ENCODE measurements at regions not wholly inside any gene's neighbourhood (a gene's known extent, or its start where the extent isn't known, plus 50 kb on each side); places are given as distances from the start of the nearest gene placed in this dataset.
A peak's percentile ranks its signal among the peaks of the same experiment; 100 is the strongest.

GRCh38 chr5:130710596-130710995, 454.5 kb downstream of the HINT1 start:
- Histone ChIP-seq H3K4me3 (no peak overlapping the region), H2AFZ (no peak overlapping the region), H3K27ac (ENCODE audit: low read depth) (no peak overlapping the region), H3K4me1 (ENCODE audit: insufficient read depth) (peaks cover 22% of the 10 kb centered on the region), H3K9me2 (ENCODE audit: insufficient read depth) (no peaks in the 10 kb centered on the region), H3K36me3 (ENCODE audit: insufficient read depth) (no peaks in the 10 kb centered on the region), H3K4me2 (no peak overlapping the region), H3K27me3 (ENCODE audit: insufficient read depth) (no peaks in the 10 kb centered on the region), H3K79me2 (replicated peaks; ENCODE audit: insufficient read depth) (no peaks in the 10 kb centered on the region), H3F3A (replicated peaks; ENCODE audit: low read depth) (no peaks in the 10 kb centered on the region), H4K20me1 (replicated peaks; ENCODE audit: insufficient read depth) (no peaks in the 10 kb centered on the region)
- TF ChIP-seq CREB1 (CRISPR knock-in tag; IDR thresholded peaks at IDR 0.05; ENCODE audit: low read depth) (no peak), EZH2phosphoT487 (IDR thresholded peaks at IDR 0.05; ENCODE audit: unreplicated experiment) (no peak), NANOG (IDR thresholded peaks at IDR 0.05; ENCODE audit: borderline replicate concordance) (no peak), STAT1 (IDR thresholded peaks at IDR 0.05; ENCODE audit: unreplicated experiment) (no peak), EZH2 (IDR thresholded peaks at IDR 0.05; ENCODE audit: low read depth, unreplicated experiment) (no peak)
- TF ChIP-seq, protein P1, sequence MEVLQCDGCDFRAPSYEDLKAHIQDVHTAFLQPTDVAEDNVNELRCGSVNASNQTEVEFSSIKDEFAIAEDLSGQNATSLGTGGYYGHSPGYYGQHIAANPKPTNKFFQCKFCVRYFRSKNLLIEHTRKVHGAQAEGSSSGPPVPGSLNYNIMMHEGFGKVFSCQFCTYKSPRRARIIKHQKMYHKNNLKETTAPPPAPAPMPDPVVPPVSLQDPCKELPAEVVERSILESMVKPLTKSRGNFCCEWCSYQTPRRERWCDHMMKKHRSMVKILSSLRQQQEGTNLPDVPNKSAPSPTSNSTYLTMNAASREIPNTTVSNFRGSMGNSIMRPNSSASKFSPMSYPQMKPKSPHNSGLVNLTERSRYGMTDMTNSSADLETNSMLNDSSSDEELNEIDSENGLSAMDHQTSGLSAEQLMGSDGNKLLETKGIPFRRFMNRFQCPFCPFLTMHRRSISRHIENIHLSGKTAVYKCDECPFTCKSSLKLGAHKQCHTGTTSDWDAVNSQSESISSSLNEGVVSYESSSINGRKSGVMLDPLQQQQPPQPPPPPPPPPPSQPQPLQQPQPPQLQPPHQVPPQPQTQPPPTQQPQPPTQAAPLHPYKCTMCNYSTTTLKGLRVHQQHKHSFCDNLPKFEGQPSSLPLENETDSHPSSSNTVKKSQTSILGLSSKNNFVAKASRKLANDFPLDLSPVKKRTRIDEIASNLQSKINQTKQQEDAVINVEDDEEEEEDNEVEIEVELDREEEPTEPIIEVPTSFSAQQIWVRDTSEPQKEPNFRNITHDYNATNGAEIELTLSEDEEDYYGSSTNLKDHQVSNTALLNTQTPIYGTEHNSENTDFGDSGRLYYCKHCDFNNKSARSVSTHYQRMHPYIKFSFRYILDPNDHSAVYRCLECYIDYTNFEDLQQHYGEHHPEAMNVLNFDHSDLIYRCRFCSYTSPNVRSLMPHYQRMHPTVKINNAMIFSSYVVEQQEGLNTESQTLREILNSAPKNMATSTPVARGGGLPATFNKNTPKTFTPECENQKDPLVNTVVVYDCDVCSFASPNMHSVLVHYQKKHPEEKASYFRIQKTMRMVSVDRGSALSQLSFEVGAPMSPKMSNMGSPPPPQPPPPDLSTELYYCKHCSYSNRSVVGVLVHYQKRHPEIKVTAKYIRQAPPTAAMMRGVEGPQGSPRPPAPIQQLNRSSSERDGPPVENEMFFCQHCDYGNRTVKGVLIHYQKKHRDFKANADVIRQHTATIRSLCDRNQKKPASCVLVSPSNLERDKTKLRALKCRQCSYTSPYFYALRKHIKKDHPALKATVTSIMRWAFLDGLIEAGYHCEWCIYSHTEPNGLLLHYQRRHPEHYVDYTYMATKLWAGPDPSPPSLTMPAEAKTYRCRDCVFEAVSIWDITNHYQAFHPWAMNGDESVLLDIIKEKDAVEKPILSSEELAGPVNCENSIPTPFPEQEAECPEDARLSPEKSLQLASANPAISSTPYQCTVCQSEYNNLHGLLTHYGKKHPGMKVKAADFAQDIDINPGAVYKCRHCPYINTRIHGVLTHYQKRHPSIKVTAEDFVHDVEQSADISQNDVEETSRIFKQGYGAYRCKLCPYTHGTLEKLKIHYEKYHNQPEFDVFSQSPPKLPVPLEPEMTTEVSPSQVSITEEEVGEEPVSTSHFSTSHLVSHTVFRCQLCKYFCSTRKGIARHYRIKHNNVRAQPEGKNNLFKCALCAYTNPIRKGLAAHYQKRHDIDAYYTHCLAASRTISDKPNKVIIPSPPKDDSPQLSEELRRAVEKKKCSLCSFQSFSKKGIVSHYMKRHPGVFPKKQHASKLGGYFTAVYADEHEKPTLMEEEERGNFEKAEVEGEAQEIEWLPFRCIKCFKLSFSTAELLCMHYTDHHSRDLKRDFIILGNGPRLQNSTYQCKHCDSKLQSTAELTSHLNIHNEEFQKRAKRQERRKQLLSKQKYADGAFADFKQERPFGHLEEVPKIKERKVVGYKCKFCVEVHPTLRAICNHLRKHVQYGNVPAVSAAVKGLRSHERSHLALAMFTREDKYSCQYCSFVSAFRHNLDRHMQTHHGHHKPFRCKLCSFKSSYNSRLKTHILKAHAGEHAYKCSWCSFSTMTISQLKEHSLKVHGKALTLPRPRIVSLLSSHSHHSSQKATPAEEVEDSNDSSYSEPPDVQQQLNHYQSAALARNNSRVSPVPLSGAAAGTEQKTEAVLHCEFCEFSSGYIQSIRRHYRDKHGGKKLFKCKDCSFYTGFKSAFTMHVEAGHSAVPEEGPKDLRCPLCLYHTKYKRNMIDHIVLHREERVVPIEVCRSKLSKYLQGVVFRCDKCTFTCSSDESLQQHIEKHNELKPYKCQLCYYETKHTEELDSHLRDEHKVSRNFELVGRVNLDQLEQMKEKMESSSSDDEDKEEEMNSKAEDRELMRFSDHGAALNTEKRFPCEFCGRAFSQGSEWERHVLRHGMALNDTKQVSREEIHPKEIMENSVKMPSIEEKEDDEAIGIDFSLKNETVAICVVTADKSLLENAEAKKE (CRISPR knock-in tag; IDR thresholded peaks at IDR 0.05) = no peak
- Mint-ChIP-seq H3K4me3 (no peak overlapping the region), H3K27me3 (ENCODE audit: insufficient read depth, low read depth, poor library complexity) (no peaks in the 10 kb centered on the region), H3K27ac (no peak overlapping the region), H3K4me1 (peaks cover 36% of the 10 kb centered on the region), H3K9me3 (no peaks in the 10 kb centered on the region), H3K36me3 (ENCODE audit: low read depth) (no peaks in the 10 kb centered on the region)
- DNase-seq (ENCODE audit: low spot score) (no peak), ATAC-seq (no peak)

- Histone ChIP-seq H3K9me2 (ENCODE audit: insufficient read depth) (no peaks in the 10 kb centered on the region), H3K79me2 (replicated peaks; ENCODE audit: insufficient read depth) (no peaks in the 10 kb centered on the region), H2AFZ (no peak overlapping the region), H3K36me3 (ENCODE audit: insufficient read depth) (no peaks in the 10 kb centered on the region), H3F3A (replicated peaks; ENCODE audit: low read depth) (no peaks in the 10 kb centered on the region), H4K20me1 (replicated peaks; ENCODE audit: insufficient read depth) (no peaks in the 10 kb centered on the region), H3K4me3 (no peak overlapping the region), H3K27me3 (ENCODE audit: insufficient read depth) (no peaks in the 10 kb centered on the region), H3K27ac (ENCODE audit: low read depth) (no peak overlapping the region), H3K4me1 (ENCODE audit: insufficient read depth) (peaks cover 22% of the 10 kb centered on the region), H3K4me2 (no peak overlapping the region)
- Mint-ChIP-seq H3K4me1 (peaks cover 36% of the 10 kb centered on the region), H3K27me3 (ENCODE audit: insufficient read depth, low read depth, poor library complexity) (no peaks in the 10 kb centered on the region), H3K4me3 (no peak overlapping the region), H3K27ac (peak overlapping the region; percentile 23; the same call in 1 of the 2 replicates), H3K9me3 (no peaks in the 10 kb centered on the region; the same call in 2 of the 3 replicates), H3K36me3 (ENCODE audit: low read depth) (no peaks in the 10 kb centered on the region)
- DNase-seq (ENCODE audit: low spot score) = no peak
- no peak for ATAC-seq
- TF ChIP-seq REST (IDR thresholded peaks at IDR 0.05; ENCODE audit: unreplicated experiment) (no peak), ZNF331 (CRISPR knock-in tag; IDR thresholded peaks at IDR 0.05; ENCODE audit: low read depth) (no peak), ZNF114 (CRISPR knock-in tag; IDR thresholded peaks at IDR 0.05) (no peak), STAT1 (IDR thresholded peaks at IDR 0.05; ENCODE audit: unreplicated experiment) (no peak)
- TF ChIP-seq, protein P2, sequence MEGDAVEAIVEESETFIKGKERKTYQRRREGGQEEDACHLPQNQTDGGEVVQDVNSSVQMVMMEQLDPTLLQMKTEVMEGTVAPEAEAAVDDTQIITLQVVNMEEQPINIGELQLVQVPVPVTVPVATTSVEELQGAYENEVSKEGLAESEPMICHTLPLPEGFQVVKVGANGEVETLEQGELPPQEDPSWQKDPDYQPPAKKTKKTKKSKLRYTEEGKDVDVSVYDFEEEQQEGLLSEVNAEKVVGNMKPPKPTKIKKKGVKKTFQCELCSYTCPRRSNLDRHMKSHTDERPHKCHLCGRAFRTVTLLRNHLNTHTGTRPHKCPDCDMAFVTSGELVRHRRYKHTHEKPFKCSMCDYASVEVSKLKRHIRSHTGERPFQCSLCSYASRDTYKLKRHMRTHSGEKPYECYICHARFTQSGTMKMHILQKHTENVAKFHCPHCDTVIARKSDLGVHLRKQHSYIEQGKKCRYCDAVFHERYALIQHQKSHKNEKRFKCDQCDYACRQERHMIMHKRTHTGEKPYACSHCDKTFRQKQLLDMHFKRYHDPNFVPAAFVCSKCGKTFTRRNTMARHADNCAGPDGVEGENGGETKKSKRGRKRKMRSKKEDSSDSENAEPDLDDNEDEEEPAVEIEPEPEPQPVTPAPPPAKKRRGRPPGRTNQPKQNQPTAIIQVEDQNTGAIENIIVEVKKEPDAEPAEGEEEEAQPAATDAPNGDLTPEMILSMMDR (conservative IDR thresholded peaks at IDR 0.05; ENCODE audit: low read depth in 2 of 2) = no peak
Measured at GRCh38 chr5:130708754-130709153, 456.3 kb downstream of the HINT1 start.

Measured in GM23338 (cell line).